ENCODE measurements at regions not wholly inside any gene's neighbourhood (a gene's known extent, or its start where the extent isn't known, plus 50 kb on each side); places are given as distances from the start of the nearest gene placed in this dataset.
"Not testable (repeated sequence)": the region's sequence is repeated elsewhere in the genome, so short reads cannot be mapped to it uniquely, and the experiment has no call there.

- DNase-seq, result no peak
Observed at GRCh38 chr7:146057958-146058357, 58.6 kb upstream of the CNTNAP2 start.

- no peak for DNase-seq
Observed at GRCh38 chr7:146054909-146055308, 61.7 kb upstream of the CNTNAP2 start.

- no peak for DNase-seq
Observed at GRCh38 chr7:146053492-146053891, 63.1 kb upstream of the CNTNAP2 start.

- DNase-seq, result not testable (repeated sequence)
Observed at GRCh38 chr7:146043310-146043709, 73.3 kb upstream of the CNTNAP2 start.

GRCh38 chr7:146028251-146028750 lies 88.3 kb upstream of the CNTNAP2 start:
- DNase-seq, result no peak

- no peak for DNase-seq
Observed at GRCh38 chr7:146027243-146027642, 89.4 kb upstream of the CNTNAP2 start.

- no peak for DNase-seq
Observed at GRCh38 chr7:146022776-146023175, 93.8 kb upstream of the CNTNAP2 start.

GRCh38 chr7:146019041-146020004 lies 97.3 kb upstream of the CNTNAP2 start:
- DNase-seq, result not testable (repeated sequence)

GRCh38 chr7:146017366-146017765 lies 99.2 kb upstream of the CNTNAP2 start:
- not testable (repeated sequence) for DNase-seq

- not testable (repeated sequence) for DNase-seq
Observed at GRCh38 chr7:146014154-146014553, 102.4 kb upstream of the CNTNAP2 start.

GRCh38 chr7:146008293-146008692 lies 108.3 kb upstream of the CNTNAP2 start:
- no peak for DNase-seq

- DNase-seq, result no peak
Observed at GRCh38 chr7:146004805-146005204, 111.8 kb upstream of the CNTNAP2 start.

- DNase-seq, result no peak
Observed at GRCh38 chr7:146002431-146003078, 114.0 kb upstream of the CNTNAP2 start.

- DNase-seq, result no peak
Observed at GRCh38 chr7:146002008-146002407, 114.6 kb upstream of the CNTNAP2 start.

- DNase-seq, result no peak
Observed at GRCh38 chr7:146000882-146001281, 115.7 kb upstream of the CNTNAP2 start.

GRCh38 chr7:145989469-145989868 lies 127.1 kb upstream of the CNTNAP2 start:
- no peak for DNase-seq

GRCh38 chr7:145986248-145986874 lies 130.2 kb upstream of the CNTNAP2 start:
- no peak for DNase-seq

GRCh38 chr7:145978769-145979168 lies 137.8 kb upstream of the CNTNAP2 start:
- DNase-seq, result no peak

GRCh38 chr7:145959981-145960380 lies 156.6 kb upstream of the CNTNAP2 start:
- DNase-seq, result no peak

GRCh38 chr7:145957160-145957890 lies 159.3 kb upstream of the CNTNAP2 start:
- DNase-seq, result no peak

- DNase-seq, result no peak
Observed at GRCh38 chr7:145951566-145951965, 165.0 kb upstream of the CNTNAP2 start.

- no peak for DNase-seq
Observed at GRCh38 chr7:145928937-145929336, 187.7 kb upstream of the CNTNAP2 start.

GRCh38 chr7:145919712-145920111 lies 196.9 kb upstream of the CNTNAP2 start:
- no peak for DNase-seq

Data from midbrain (tissue), 1 donor.